Trophoblast cell (in vitro differentiated cells and primary cell): ENCODE measurements at regions not wholly inside any gene's neighbourhood (a gene's known extent, or its start where the extent isn't known, plus 50 kb on each side); places are given as distances from the start of the nearest gene placed in this dataset.
"Not testable (repeated sequence)": the region's sequence is repeated elsewhere in the genome, so short reads cannot be mapped to it uniquely, and the experiment has no call there.

Source experiments
- DNase-seq, 2 donors: peaks; one replicate each; pipeline ENCODE4 v3.0.0-alpha.2; 2016
- H2AFZ ChIP-seq: 2 replicates; pipeline ENCODE4 v1.6.1; 2013; ENCODE audit warnings: low read length, moderate library complexity, mild to moderate bottlenecking; ENCODE audit not compliant: insufficient read depth, poor library complexity
- H2AK5ac ChIP-seq: 2 replicates; pipeline ENCODE4 v1.6.1; 2013; ENCODE audit warnings: mild to moderate bottlenecking, low read length
- H2BK120ac ChIP-seq: 2 replicates; pipeline ENCODE4 v1.6.1; 2013; ENCODE audit warnings: low read length, mild to moderate bottlenecking, moderate library complexity; ENCODE audit not compliant: insufficient read depth, poor library complexity
- H2BK12ac ChIP-seq: 2 replicates; pipeline ENCODE4 v1.6.1; 2013; ENCODE audit warnings: mild to moderate bottlenecking, low read length, moderate library complexity
- H2BK5ac ChIP-seq: 2 replicates; pipeline ENCODE4 v1.6.1; 2013; ENCODE audit warnings: low read length, low read depth, moderate library complexity, mild to moderate bottlenecking; ENCODE audit not compliant: poor library complexity
- H3K14ac ChIP-seq: 2 replicates; pipeline ENCODE4 v1.6.1; 2013; ENCODE audit warnings: mild to moderate bottlenecking, low read length
- H3K18ac ChIP-seq: 2 replicates; pipeline ENCODE4 v1.6.1; 2013; ENCODE audit warnings: mild to moderate bottlenecking, low read length
- H3K23ac ChIP-seq: 2 replicates; pipeline ENCODE4 v1.6.1; 2013; ENCODE audit warnings: low read length
- H3K27ac ChIP-seq: 2 replicates; pipeline ENCODE4 v1.5.1; 2013; ENCODE audit warnings: low read depth, mild to moderate bottlenecking, inconsistent platforms, low read length, moderate library complexity
- H3K27me3 ChIP-seq: 2 replicates; pipeline ENCODE4 v1.6.1; 2013; ENCODE audit warnings: inconsistent platforms, mild to moderate bottlenecking, low read length, moderate library complexity; ENCODE audit not compliant: insufficient read depth
- H3K36me3 ChIP-seq, 2 experiments: 1 replicate in 1 of 2; 2 replicates in 1 of 2; pipeline ENCODE4 v1.6.1; 2013; ENCODE audit warnings: low read length in 2 of 2, mild to moderate bottlenecking in 2 of 2, moderate library complexity in 1 of 2; ENCODE audit not compliant: insufficient read depth in 2 of 2, control insufficient read depth in 1 of 2
- H3K4ac ChIP-seq: 2 replicates; pipeline ENCODE4 v1.6.1; 2013; ENCODE audit warnings: low read depth, mild to moderate bottlenecking, low read length, moderate library complexity
- H3K4me1 ChIP-seq, 2 experiments: 1 replicate in 1 of 2; 2 replicates in 1 of 2; pipeline ENCODE4 v1.6.1; 2013; ENCODE audit warnings: low read length in 2 of 2, mild to moderate bottlenecking in 2 of 2, moderate library complexity in 1 of 2; ENCODE audit not compliant: insufficient read depth in 2 of 2, control insufficient read depth in 1 of 2
- H3K4me2 ChIP-seq: 2 replicates; pipeline ENCODE4 v1.6.1; 2013; ENCODE audit warnings: inconsistent platforms, mild to moderate bottlenecking, low read length, moderate library complexity
- H3K4me3 ChIP-seq: 2 replicates; pipeline ENCODE4 v1.5.1; 2013; ENCODE audit warnings: mild to moderate bottlenecking, low read depth, low read length, inconsistent platforms
- H3K79me1 ChIP-seq: one replicate; pipeline ENCODE4 v1.6.1; 2013; ENCODE audit warnings: low read length
- H3K79me2 ChIP-seq: 2 replicates; pipeline ENCODE4 v1.6.1; 2013; ENCODE audit warnings: low read length, mild to moderate bottlenecking; ENCODE audit not compliant: control insufficient read depth, insufficient read depth, poor library complexity
- H3K9ac ChIP-seq: 2 replicates; pipeline ENCODE4 v1.6.1; 2013; ENCODE audit warnings: mild to moderate bottlenecking, low read length
- H3K9me3 ChIP-seq: 2 replicates; pipeline ENCODE4 v1.6.1; 2013; ENCODE audit warnings: low read depth, mild to moderate bottlenecking, control low read depth, inconsistent platforms, low read length; ENCODE audit not compliant: insufficient read depth
- H4K12ac ChIP-seq: 2 replicates; pipeline ENCODE4 v1.6.1; 2013; ENCODE audit warnings: low read depth, mild to moderate bottlenecking, low read length, moderate library complexity
- H4K8ac ChIP-seq: 2 replicates; pipeline ENCODE4 v1.6.1; 2013; ENCODE audit warnings: low read depth, mild to moderate bottlenecking, low read length, moderate library complexity
- H4K91ac ChIP-seq: one replicate; pipeline ENCODE4 v1.6.1; 2013; ENCODE audit warnings: low read depth, mild to moderate bottlenecking, low read length, moderate library complexity
- WGBS: extraction: QIAGEN DNeasy Blood & Tissue Kit; methylation state at CpG from one replicate; pipeline ENCODE4 v1.1.7; 2013; ENCODE audit warnings: missing lambda C conversion rate; ENCODE audit not compliant: insufficient read length, insufficient coverage; ENCODE audit errors: extremely low coverage; 5-methylcytosine and 5-hydroxymethylcytosine counted together

- no peaks in the 10 kb centered on the region for H3K36me3 ChIP-seq
- H3K4me3 ChIP-seq, result no peak overlapping the region
- no peak overlapping the region for H4K12ac ChIP-seq
- H3K4me2 ChIP-seq, result no peak overlapping the region
- no peak overlapping the region for H3K9ac ChIP-seq
- H3K27ac ChIP-seq, result no peak overlapping the region
- H3K23ac ChIP-seq, result no peak overlapping the region
- no peak for DNase-seq
- no CpG with 5 or more reads among the region's 2 CpGs for WGBS
- no peak overlapping the region for H2BK5ac ChIP-seq
- H3K27me3 ChIP-seq, result no peaks in the 10 kb centered on the region
- no peaks in the 10 kb centered on the region for H3K9me3 ChIP-seq
- H2BK120ac ChIP-seq, result no peak overlapping the region
- H2AK5ac ChIP-seq, result no peak overlapping the region
- no peak overlapping the region for H4K91ac ChIP-seq
- no peaks in the 10 kb centered on the region for H3K4me1 ChIP-seq
- H2BK12ac ChIP-seq, result no peak overlapping the region
- H3K79me1 ChIP-seq, result no peaks in the 10 kb centered on the region
- H3K18ac ChIP-seq, result no peak overlapping the region
- H4K8ac ChIP-seq, result no peak overlapping the region
- no peak overlapping the region for H3K4ac ChIP-seq
- no peak overlapping the region for H2AFZ ChIP-seq
- H3K79me2 ChIP-seq, result no peaks in the 10 kb centered on the region
- no peak overlapping the region for H3K14ac ChIP-seq
Measured at GRCh38 chr3:159039286-159039685, 237.4 kb downstream of the MFSD1 start.

GRCh38 chr3:159045279-159045885 lies 243.5 kb downstream of the MFSD1 start:
- H2AK5ac ChIP-seq, result no peak overlapping the region
- no peak overlapping the region for H3K14ac ChIP-seq
- no peak overlapping the region for H3K4ac ChIP-seq
- no peak overlapping the region for H3K4me2 ChIP-seq
- no peak overlapping the region for H4K91ac ChIP-seq
- no peaks in the 10 kb centered on the region for H3K4me1 ChIP-seq
- no peaks in the 10 kb centered on the region for H3K79me2 ChIP-seq
- H2BK120ac ChIP-seq, result no peak overlapping the region
- H2AFZ ChIP-seq, result no peak overlapping the region
- no peak overlapping the region for H4K12ac ChIP-seq
- H2BK5ac ChIP-seq, result no peak overlapping the region
- H3K27me3 ChIP-seq, result no peaks in the 10 kb centered on the region
- H3K23ac ChIP-seq, result no peak overlapping the region
- H3K9ac ChIP-seq, result no peak overlapping the region
- no peaks in the 10 kb centered on the region for H3K36me3 ChIP-seq
- no peaks in the 10 kb centered on the region for H3K79me1 ChIP-seq
- no CpG with 5 or more reads among the region's 5 CpGs for WGBS
- DNase-seq, result no peak
- no peak overlapping the region for H4K8ac ChIP-seq
- H3K4me3 ChIP-seq, result no peak overlapping the region
- H3K9me3 ChIP-seq, result no peaks in the 10 kb centered on the region
- no peak overlapping the region for H3K18ac ChIP-seq
- H2BK12ac ChIP-seq, result no peak overlapping the region
- H3K27ac ChIP-seq, result no peak overlapping the region

- no peak overlapping the region for H3K9ac ChIP-seq
- no peak overlapping the region for H4K91ac ChIP-seq
- H3K18ac ChIP-seq, result no peak overlapping the region
- H3K4me2 ChIP-seq, result no peak overlapping the region
- no peak overlapping the region for H2AK5ac ChIP-seq
- H4K12ac ChIP-seq, result no peak overlapping the region
- H3K14ac ChIP-seq, result no peak overlapping the region
- no peak overlapping the region for H2AFZ ChIP-seq
- H3K4me1 ChIP-seq, result no peaks in the 10 kb centered on the region
- H2BK12ac ChIP-seq, result no peak overlapping the region
- no peaks in the 10 kb centered on the region for H3K27me3 ChIP-seq
- no CpG with 5 or more reads among the region's 3 CpGs for WGBS
- H2BK5ac ChIP-seq, result no peak overlapping the region
- H2BK120ac ChIP-seq, result no peak overlapping the region
- no peak overlapping the region for H3K27ac ChIP-seq
- no peak overlapping the region for H4K8ac ChIP-seq
- no peaks in the 10 kb centered on the region for H3K79me1 ChIP-seq
- no peaks in the 10 kb centered on the region for H3K9me3 ChIP-seq
- no peaks in the 10 kb centered on the region for H3K36me3 ChIP-seq
- H3K4me3 ChIP-seq, result no peak overlapping the region
- no peak overlapping the region for H3K4ac ChIP-seq
- H3K23ac ChIP-seq, result no peak overlapping the region
- DNase-seq, result no peak
- H3K79me2 ChIP-seq, result no peaks in the 10 kb centered on the region
Measured at GRCh38 chr3:159047361-159047760, 245.5 kb downstream of the MFSD1 start.

- not testable (repeated sequence) for H3K23ac ChIP-seq, DNase-seq, H2BK12ac ChIP-seq, H3K4ac ChIP-seq, H3K4me1 ChIP-seq, H4K8ac ChIP-seq, H2BK5ac ChIP-seq, H2BK120ac ChIP-seq, H3K9me3 ChIP-seq, H4K12ac ChIP-seq, H2AK5ac ChIP-seq, H3K9ac ChIP-seq, H3K36me3 ChIP-seq, H4K91ac ChIP-seq, H3K27ac ChIP-seq, H3K79me2 ChIP-seq, H3K4me2 ChIP-seq, H3K4me3 ChIP-seq, H3K18ac ChIP-seq, H2AFZ ChIP-seq, H3K27me3 ChIP-seq, H3K14ac ChIP-seq, H3K79me1 ChIP-seq
- no CpG with 5 or more reads among the region's 1 CpG for WGBS
Measured at GRCh38 chr3:159052494-159052893, 250.6 kb downstream of the MFSD1 start.
